Cardiac muscle cell (in vitro differentiated cells and primary cell): ENCODE measurements at regions not wholly inside any gene's neighbourhood (a gene's known extent, or its start where the extent isn't known, plus 50 kb on each side); places are given as distances from the start of the nearest gene placed in this dataset.

Source experiments
- DNase-seq, 2 donors: peaks; one replicate each; pipeline versions ENCODE4 v3.0.0 to v3.0.0-alpha.2; 2010 to 2017; ENCODE audit warnings: low read depth in 1 of 2, low spot score in 1 of 2
- H3K27ac ChIP-seq: fragments of 200-600 bp; sonication (generic); 2 replicates; pipeline ENCODE4 v1.5.1; 2016
- H3K27me3 ChIP-seq: fragments of 200-600 bp; sonication (generic); 2 replicates; pipeline ENCODE4 v1.6.0; 2016; ENCODE audit warnings: control low read depth
- H3K36me3 ChIP-seq: fragments of 200-600 bp; sonication (generic); 2 replicates; pipeline ENCODE4 v1.5.1; 2016; ENCODE audit warnings: control low read depth
- H3K4me1 ChIP-seq: fragments of 200-600 bp; sonication (generic); 2 replicates; pipeline ENCODE4 v1.8.1; 2017; ENCODE audit warnings: low read depth, mild to moderate bottlenecking, mixed run types
- H3K4me3 ChIP-seq: fragments of 200-600 bp; sonication (generic); 2 replicates; pipeline ENCODE4 v1.5.1; 2016; ENCODE audit warnings: mild to moderate bottlenecking
- H3K9me3 ChIP-seq: fragments of 200-600 bp; sonication (generic); 2 replicates; pipeline ENCODE4 v1.5.1; 2017; ENCODE audit warnings: low read depth, mild to moderate bottlenecking, control low read depth
- CTCF ChIP-seq: IDR thresholded peaks from 2 replicates; pipeline ENCODE4 v1.5.1; 2012; ENCODE audit warnings: low read depth, mild to moderate bottlenecking, low read length

- H3K4me3 ChIP-seq: no peak overlapping the region
Measured at GRCh38 chr2:129478902-129479517, 500.5 kb upstream of the RAB6C start.

GRCh38 chr2:129479892-129480291 is 499.6 kb upstream of the RAB6C start:
- H3K36me3 ChIP-seq: no peaks in the 10 kb centered on the region
- H3K27ac ChIP-seq: no peak overlapping the region
- peak in 1 of 2 donors; percentile 23 for DNase-seq
- no peak overlapping the region for H3K4me3 ChIP-seq
- H3K9me3 ChIP-seq: no peaks in the 10 kb centered on the region
- no peak for TF ChIP-seq CTCF
- H3K27me3 ChIP-seq: no peaks in the 10 kb centered on the region
- H3K4me1 ChIP-seq: no peaks in the 10 kb centered on the region

More at GRCh38 chr2:129478902-129479517, 500.5 kb upstream of the RAB6C start:
- Histone ChIP-seq H3K36me3 (no peaks in the 10 kb centered on the region), H3K27ac (no peak overlapping the region), H3K9me3 (no peaks in the 10 kb centered on the region), H3K4me1 (no peaks in the 10 kb centered on the region), H3K27me3 (no peaks in the 10 kb centered on the region)
- no peak for TF ChIP-seq CTCF
- no peak for DNase-seq

GRCh38 chr2:129480790-129481189 is 498.7 kb upstream of the RAB6C start:
- no peak for TF ChIP-seq CTCF
- no peaks in the 10 kb centered on the region for H3K9me3 ChIP-seq
- H3K27ac ChIP-seq: no peak overlapping the region
- no peaks in the 10 kb centered on the region for H3K27me3 ChIP-seq
- H3K36me3 ChIP-seq: no peaks in the 10 kb centered on the region
- H3K4me1 ChIP-seq: no peaks in the 10 kb centered on the region
- no peak for DNase-seq
- no peak overlapping the region for H3K4me3 ChIP-seq

GRCh38 chr2:129481306-129482219 is 497.9 kb upstream of the RAB6C start:
- H3K36me3 ChIP-seq: no peaks in the 10 kb centered on the region
- H3K9me3 ChIP-seq: no peaks in the 10 kb centered on the region
- H3K4me3 ChIP-seq: no peak overlapping the region
- H3K4me1 ChIP-seq: no peaks in the 10 kb centered on the region
- no peaks in the 10 kb centered on the region for H3K27me3 ChIP-seq
- no peak overlapping the region for H3K27ac ChIP-seq
- no peak for TF ChIP-seq CTCF
- DNase-seq: no peak

- H3K36me3 ChIP-seq: no peaks in the 10 kb centered on the region
- no peak overlapping the region for H3K27ac ChIP-seq
- no peaks in the 10 kb centered on the region for H3K4me1 ChIP-seq
- no peak for TF ChIP-seq CTCF
- H3K9me3 ChIP-seq: no peaks in the 10 kb centered on the region
- no peak overlapping the region for H3K4me3 ChIP-seq
- DNase-seq: no peak
- no peaks in the 10 kb centered on the region for H3K27me3 ChIP-seq
Measured at GRCh38 chr2:129482626-129483025, 496.8 kb upstream of the RAB6C start.
